HAP-1 (cell line): ENCODE measurements at regions not wholly inside any gene's neighbourhood (a gene's known extent, or its start where the extent isn't known, plus 50 kb on each side); places are given as distances from the start of the nearest gene placed in this dataset.
"Not testable (repeated sequence)": the region's sequence is repeated elsewhere in the genome, so short reads cannot be mapped to it uniquely, and the experiment has no call there.

Source experiments
- DNase-seq, 2 experiments: peaks; one replicate each; pipeline ENCODE4 v3.0.0-alpha.2; 2016 to 2020; ENCODE audit warnings: low spot score in 2 of 2
- H3K27me3 ChIP-seq: fragments of 250-450 bp; sonication (Bioruptor Pico); 2 replicates; pipeline ENCODE4 v1.5.1; 2020; ENCODE audit warnings: low read depth, mild to moderate bottlenecking, moderate library complexity
- H3K36me3 ChIP-seq: fragments of 250-450 bp; sonication (Bioruptor Pico); replicated peaks from 2 replicates; pipeline ENCODE4 v1.5.1; 2020; ENCODE audit warnings: mild to moderate bottlenecking
- H3K4me1 ChIP-seq: fragments of 250-450 bp; sonication (Bioruptor Pico); 2 replicates; pipeline ENCODE4 v1.5.1; 2020; ENCODE audit warnings: mild to moderate bottlenecking
- H3K4me3 ChIP-seq: fragments of 250-450 bp; sonication (Bioruptor Pico); 2 replicates; pipeline ENCODE4 v1.5.1; 2020; ENCODE audit warnings: mild to moderate bottlenecking, moderate library complexity
- H3K9me3 ChIP-seq: fragments of 250-450 bp; sonication (Bioruptor Pico); 2 replicates; pipeline ENCODE4 v1.5.1; 2020; ENCODE audit warnings: mild to moderate bottlenecking, moderate library complexity
- in situ Hi-C: fragments of 300-500 bp; cut with MboI; formaldehyde crosslinking; loops from 3 replicates; pipeline ENCODE4 v1.14.3; 2020; ENCODE audit warnings: low sequenced_read_pairs, inconsistent platforms, mixed read lengths

DNA sequence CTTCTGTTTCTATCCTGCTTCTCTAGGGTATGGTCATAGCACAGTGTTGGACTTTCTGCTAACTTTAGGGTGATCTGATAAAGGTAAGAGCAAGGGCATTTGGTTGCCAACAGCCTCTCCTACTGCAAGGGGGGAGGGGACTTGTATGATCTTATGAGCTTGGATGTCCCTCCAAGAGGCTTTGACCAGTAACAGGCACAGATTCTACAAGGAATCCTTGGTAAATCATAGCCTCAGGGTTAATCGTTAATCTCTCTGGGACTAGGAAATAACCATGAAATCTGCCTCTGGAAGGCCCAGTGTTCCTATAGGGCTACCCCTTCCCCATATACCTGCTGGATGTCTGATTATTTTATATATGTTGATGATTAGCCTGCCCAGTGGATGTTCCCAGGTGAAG is 134.8 kb upstream of the TNFSF4 start:
- Histone ChIP-seq H3K9me3 (no peaks in the 10 kb centered on the region), H3K4me3 (no peak overlapping the region), H3K4me1 (no peaks in the 10 kb centered on the region), H3K36me3 (no peaks in the 10 kb centered on the region), H3K27me3 (no peaks in the 10 kb centered on the region)
- in situ Hi-C loops = no loop called here
- DNase-seq = no peak

DNA sequence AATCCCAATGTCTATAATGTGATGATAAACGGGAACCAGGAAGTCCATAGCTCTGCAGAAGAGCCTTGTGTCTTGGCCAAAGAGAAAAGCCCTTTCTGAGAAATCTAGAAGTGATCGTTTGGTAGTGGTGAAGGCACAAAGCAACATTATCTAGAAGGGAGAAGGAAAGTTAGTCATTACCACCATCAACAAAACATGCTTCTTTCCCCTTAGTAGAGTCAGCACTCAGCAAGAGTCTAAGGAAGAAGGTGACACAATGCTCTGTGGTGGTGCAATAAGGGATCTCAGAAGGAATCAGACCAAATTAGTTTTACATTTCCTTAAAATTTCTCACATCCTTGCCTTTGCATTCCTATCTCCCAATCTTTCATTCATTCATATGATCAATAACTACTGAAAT is 134.4 kb upstream of the PRDX6 start:
- Histone ChIP-seq H3K27me3 (no peaks in the 10 kb centered on the region), H3K9me3 (no peaks in the 10 kb centered on the region), H3K4me3 (no peak overlapping the region), H3K4me1 (no peaks in the 10 kb centered on the region), H3K36me3 (no peaks in the 10 kb centered on the region)
- in situ Hi-C loops = no loop called here
- no peak for DNase-seq

DNA sequence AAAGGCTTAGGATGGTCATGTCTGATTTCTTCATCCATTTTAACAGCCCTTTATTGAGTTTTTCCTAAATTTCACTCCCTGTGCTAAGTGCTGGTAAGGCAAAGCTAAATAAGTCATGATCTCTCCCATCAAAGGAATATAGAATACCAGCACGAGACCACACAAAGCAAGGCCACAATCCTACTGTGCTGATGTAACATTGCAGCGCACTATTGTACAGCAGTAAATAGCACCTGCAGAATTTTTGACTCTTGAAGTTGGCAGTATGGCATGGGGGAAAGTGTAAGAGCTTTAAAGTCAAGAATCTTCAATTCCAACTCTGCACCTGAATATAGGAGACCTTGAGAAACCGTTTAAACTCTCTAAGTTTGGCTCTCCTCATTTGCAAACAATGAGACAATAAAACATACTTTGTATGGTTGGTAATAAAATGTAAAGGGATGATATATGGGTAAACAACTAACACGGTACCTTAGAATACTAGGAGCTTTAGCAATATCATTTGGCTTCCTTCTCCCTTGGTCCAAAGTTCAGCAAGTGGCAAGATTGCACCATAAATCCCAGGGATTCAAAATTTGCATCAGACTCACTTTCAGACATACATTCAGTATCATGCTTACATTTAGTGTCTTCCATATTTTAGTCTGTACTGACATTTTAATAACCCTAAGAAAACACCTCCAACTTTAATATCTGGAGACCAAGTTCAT is 132.9 kb upstream of the PRDX6 start:
- Histone ChIP-seq H3K9me3 (no peaks in the 10 kb centered on the region), H3K27me3 (no peaks in the 10 kb centered on the region), H3K4me3 (no peak overlapping the region), H3K4me1 (no peaks in the 10 kb centered on the region), H3K36me3 (no peaks in the 10 kb centered on the region)
- in situ Hi-C loops = no loop called here
- DNase-seq = no peak

DNA sequence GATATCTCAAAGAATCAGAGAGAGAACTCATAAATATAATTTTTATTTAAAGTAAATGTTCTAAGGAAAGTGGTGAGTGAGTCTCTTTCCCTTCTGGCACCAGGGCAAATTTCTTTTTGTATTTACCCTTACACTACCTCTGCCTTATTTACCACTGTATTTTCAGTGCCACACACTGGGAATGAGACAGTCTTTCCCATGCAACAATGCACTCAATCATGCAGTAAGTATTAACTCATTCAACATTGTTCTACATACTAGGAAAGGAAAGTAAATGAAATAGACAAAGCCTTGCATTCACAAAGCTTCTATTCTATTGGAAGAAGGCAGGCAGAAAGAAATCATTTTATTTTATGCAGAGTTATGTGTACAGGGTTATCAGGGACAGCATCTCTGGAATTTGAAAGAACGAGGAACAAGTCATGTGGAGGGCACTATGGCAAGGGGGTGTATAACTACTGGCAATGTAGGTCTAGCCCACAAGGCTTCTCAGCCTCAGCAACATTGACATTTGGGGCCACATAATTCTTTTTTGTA is 129.8 kb upstream of the PRDX6 start:
- Histone ChIP-seq H3K27me3 (no peaks in the 10 kb centered on the region), H3K9me3 (no peaks in the 10 kb centered on the region), H3K36me3 (no peaks in the 10 kb centered on the region), H3K4me3 (no peak overlapping the region), H3K4me1 (no peaks in the 10 kb centered on the region)
- in situ Hi-C loops = no loop called here
- no peak for DNase-seq

DNA sequence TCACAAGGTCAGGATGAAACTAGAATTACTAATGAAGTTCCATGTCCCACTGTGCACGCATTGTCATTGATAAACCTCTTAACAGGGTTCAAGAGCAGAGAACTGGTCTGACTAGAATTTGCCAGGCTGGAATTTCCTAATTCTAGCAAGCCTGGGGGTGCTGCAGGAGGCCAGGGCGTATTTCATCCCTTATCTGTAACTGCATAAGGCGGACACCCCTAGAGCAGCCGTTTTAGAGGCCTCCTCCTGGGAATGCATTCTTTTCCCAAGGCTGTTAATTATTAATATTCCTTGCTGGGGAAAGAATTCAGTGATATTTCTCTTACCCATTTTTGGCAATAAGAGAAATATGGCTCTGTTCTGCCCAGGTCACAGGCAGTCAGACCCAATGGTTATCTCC is 124.5 kb upstream of the PRDX6 start:
- H3K27me3 ChIP-seq, in situ Hi-C loops, H3K4me1 ChIP-seq, DNase-seq, H3K9me3 ChIP-seq, H3K36me3 ChIP-seq, H3K4me3 ChIP-seq: not testable (repeated sequence)

DNA sequence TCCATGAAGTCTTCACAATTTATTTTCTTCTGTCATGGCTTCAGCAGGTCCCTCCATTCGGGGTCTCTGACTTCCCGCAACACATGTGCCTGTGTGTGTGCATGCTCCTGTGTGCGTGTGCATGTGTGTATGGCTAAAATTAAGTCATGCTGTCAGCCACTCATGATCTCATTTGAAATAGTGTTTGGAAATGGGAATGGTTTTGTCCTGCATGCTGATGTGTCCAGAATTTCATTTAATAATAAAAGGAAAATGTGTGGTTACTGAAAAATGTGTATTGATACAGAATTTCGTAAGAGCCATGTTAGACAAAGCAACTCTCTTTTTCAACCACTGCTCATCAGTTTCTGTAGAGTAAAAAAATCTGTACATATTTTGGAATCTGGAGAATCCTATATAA is 123.8 kb upstream of the PRDX6 start:
- peaks cover 4% of the 10 kb centered on the region; the same call in 1 of the 2 replicates for H3K27me3 ChIP-seq
- no peaks in the 10 kb centered on the region for H3K9me3 ChIP-seq
- no peaks in the 10 kb centered on the region for H3K36me3 ChIP-seq
- H3K4me3 ChIP-seq = no peak overlapping the region
- H3K4me1 ChIP-seq = no peaks in the 10 kb centered on the region
- in situ Hi-C loops = no loop called here
- DNase-seq = no peak

GRCh38 chr1:173354937-173355280 is 122.2 kb upstream of the PRDX6 start:
- Histone ChIP-seq H3K27me3 (peaks cover 4% of the 10 kb centered on the region; the same call in 1 of the 2 replicates), H3K4me1 (no peaks in the 10 kb centered on the region), H3K9me3 (no peaks in the 10 kb centered on the region), H3K36me3 (no peaks in the 10 kb centered on the region), H3K4me3 (no peak overlapping the region)
- no peak for DNase-seq
- in situ Hi-C loops = no loop called here

GRCh38 chr1:173355281-173356031 is 121.7 kb upstream of the PRDX6 start:
- no peaks in the 10 kb centered on the region for H3K9me3 ChIP-seq
- in situ Hi-C loops = no loop called here
- peaks cover 4% of the 10 kb centered on the region; the same call in 1 of the 2 replicates for H3K27me3 ChIP-seq
- no peaks in the 10 kb centered on the region for H3K4me1 ChIP-seq
- no peak overlapping the region for H3K4me3 ChIP-seq
- DNase-seq = no peak
- no peaks in the 10 kb centered on the region for H3K36me3 ChIP-seq

GRCh38 chr1:173356191-173356762 is 120.9 kb upstream of the PRDX6 start:
- peaks cover 4% of the 10 kb centered on the region; the same call in 1 of the 2 replicates for H3K27me3 ChIP-seq
- H3K36me3 ChIP-seq = no peaks in the 10 kb centered on the region
- H3K4me3 ChIP-seq = no peak overlapping the region
- no peaks in the 10 kb centered on the region for H3K4me1 ChIP-seq
- no peaks in the 10 kb centered on the region for H3K9me3 ChIP-seq
- no peak for DNase-seq
- in situ Hi-C loops = no loop called here

GRCh38 chr1:173360487-173361063 is 116.6 kb upstream of the PRDX6 start:
- Histone ChIP-seq H3K27me3 (no peaks in the 10 kb centered on the region), H3K4me1 (no peaks in the 10 kb centered on the region), H3K9me3 (no peaks in the 10 kb centered on the region), H3K36me3 (no peaks in the 10 kb centered on the region), H3K4me3 (no peak overlapping the region)
- in situ Hi-C loops = no loop called here
- DNase-seq = no peak

GRCh38 chr1:173362543-173362942 is 114.6 kb upstream of the PRDX6 start:
- H3K4me3 ChIP-seq = no peak overlapping the region
- no peaks in the 10 kb centered on the region for H3K4me1 ChIP-seq
- no peaks in the 10 kb centered on the region for H3K36me3 ChIP-seq
- no peaks in the 10 kb centered on the region for H3K9me3 ChIP-seq
- in situ Hi-C loops = no loop called here
- H3K27me3 ChIP-seq = no peaks in the 10 kb centered on the region
- DNase-seq = no peak

DNA sequence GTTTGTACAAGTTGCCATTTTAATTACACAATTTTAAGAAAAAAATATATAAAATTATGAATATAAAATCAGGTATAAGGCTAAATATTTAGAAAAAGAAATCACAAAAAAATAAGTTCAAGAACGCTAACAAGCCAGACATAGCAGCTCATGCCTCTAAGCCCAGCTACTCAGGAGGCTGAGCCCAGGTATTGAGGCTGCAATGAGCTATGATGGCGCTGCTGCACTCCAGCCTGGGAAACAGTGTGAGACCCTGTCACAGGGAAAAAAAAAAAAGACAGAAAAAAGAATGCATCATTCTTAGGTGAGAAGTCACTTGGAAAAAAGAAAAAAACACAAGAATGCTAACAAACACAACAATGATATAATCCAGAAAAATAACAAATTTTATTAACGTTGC is 112.3 kb upstream of the PRDX6 start:
- H3K4me1 ChIP-seq = no peaks in the 10 kb centered on the region
- no peaks in the 10 kb centered on the region for H3K9me3 ChIP-seq
- no peaks in the 10 kb centered on the region for H3K36me3 ChIP-seq
- DNase-seq = no peak
- no peak overlapping the region for H3K4me3 ChIP-seq
- H3K27me3 ChIP-seq = no peaks in the 10 kb centered on the region
- in situ Hi-C loops = no loop called here

- no peaks in the 10 kb centered on the region for H3K36me3 ChIP-seq
- no peaks in the 10 kb centered on the region for H3K9me3 ChIP-seq
- no peaks in the 10 kb centered on the region for H3K27me3 ChIP-seq
- in situ Hi-C loops = no loop called here
- DNase-seq = no peak
- no peaks in the 10 kb centered on the region for H3K4me1 ChIP-seq
- H3K4me3 ChIP-seq = no peak overlapping the region
Observed at GRCh38 chr1:173365341-173365740, 111.8 kb upstream of the PRDX6 start.

DNA sequence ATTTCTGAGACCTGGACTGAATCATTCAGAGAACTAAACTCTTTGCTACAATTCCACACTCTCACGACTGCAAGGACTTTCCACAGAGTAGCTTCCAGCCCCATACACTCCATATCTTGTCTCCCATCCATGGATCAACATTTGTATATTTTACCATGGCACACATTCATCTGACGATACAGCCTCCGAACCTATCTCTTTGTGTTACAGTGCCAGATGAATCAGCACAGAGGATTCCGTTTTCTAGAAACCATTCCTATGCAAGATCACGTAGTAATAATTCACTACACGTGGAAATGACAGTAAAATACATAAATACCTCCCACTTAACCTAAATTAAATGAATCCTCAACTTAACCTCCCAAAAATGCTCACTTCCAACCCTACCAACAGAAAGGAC is 110.0 kb upstream of the PRDX6 start:
- H3K27me3 ChIP-seq = no peaks in the 10 kb centered on the region
- no peaks in the 10 kb centered on the region for H3K36me3 ChIP-seq
- H3K9me3 ChIP-seq = no peaks in the 10 kb centered on the region
- no peak overlapping the region for H3K4me3 ChIP-seq
- in situ Hi-C loops = no loop called here
- H3K4me1 ChIP-seq = no peaks in the 10 kb centered on the region
- DNase-seq = no peak
